B cell (primary cell): ENCODE measurements at regions not wholly inside any gene's neighbourhood (a gene's known extent, or its start where the extent isn't known, plus 50 kb on each side); places are given as distances from the start of the nearest gene placed in this dataset.

Experiments used
- ATAC-seq: fragments of 200-7000 bp; cut with Tn5 transposase; one replicate; pipeline ENCODE4 v1.10.0; 2021; ENCODE audit warnings: low read depth, mild to moderate bottlenecking, moderate number of reproducible peaks, moderate library complexity
- CTCF ChIA-PET: fragments of 350-600 bp; sonication (Branson Sonifier 250); formaldehyde crosslinking; loops from one replicate; lab custom pipeline; 2021; ENCODE audit warnings: antibody characterized with exemption, inconsistent platforms; lab: Charles Lee
- POLR2A ChIA-PET: fragments of 350-600 bp; sonication (Branson Sonifier 250); formaldehyde crosslinking; loops from one replicate; lab custom pipeline; 2021; ENCODE audit warnings: antibody characterized with exemption; lab: Charles Lee
- DNase-seq: peaks from one replicate; pipeline ENCODE4 v3.0.0; 2013
- H2AFZ ChIP-seq: 2 replicates; pipeline ENCODE4 v1.6.1; 2012; ENCODE audit warnings: mild to moderate bottlenecking, low read depth, low read length; ENCODE audit not compliant: insufficient read depth, poor library complexity, severe bottlenecking
- H3K27ac ChIP-seq, 2 donors: 1 replicate in 1 of 2; 2 replicates in 1 of 2; pipeline ENCODE4 v1.5.1; 2012 to 2013; ENCODE audit warnings: low read length in 2 of 2, mild to moderate bottlenecking in 2 of 2, moderate library complexity in 1 of 2
- H3K27me3 ChIP-seq, 4 experiments: fragments of 200-600 bp in 1 of 4; sonication (generic) in 1 of 4; replicated peaks in 1 of 4; 1 replicate in 2 of 4; 2 replicates in 2 of 4; pipeline versions ENCODE4 v1.6.1 to v1.7.0; 2013 to 2016; ENCODE audit warnings: low read length in 3 of 4, mild to moderate bottlenecking in 2 of 4, mixed read lengths in 1 of 4, moderate library complexity in 1 of 4; ENCODE audit not compliant: insufficient read depth in 4 of 4, control insufficient read depth in 3 of 4; ENCODE audit errors: control extremely low read depth in 1 of 4
- H3K36me3 ChIP-seq, 2 experiments: replicated peaks in 1 of 2; 1 replicate in 1 of 2; 2 replicates in 1 of 2; pipeline versions ENCODE4 v1.6.1 to v1.7.1; 2013; ENCODE audit warnings: low read length in 1 of 2; ENCODE audit not compliant: insufficient read depth in 2 of 2, control insufficient read depth in 1 of 2; ENCODE audit errors: control extremely low read depth in 1 of 2, extremely low read depth in 1 of 2
- H3K4me1 ChIP-seq, 2 donors: fragments of 200-600 bp in 1 of 2; sonication (generic) in 1 of 2; 1 replicate in 1 of 2; 2 replicates in 1 of 2; pipeline versions ENCODE4 v1.5.1 to v1.6.1; 2013 to 2017; ENCODE audit warnings: low read length in 2 of 2; ENCODE audit not compliant: control insufficient read depth in 2 of 2, insufficient read depth in 2 of 2
- H3K4me2 ChIP-seq: replicated peaks from 2 replicates; pipeline ENCODE3; 2012; ENCODE audit warnings: mild to moderate bottlenecking, low read depth, low read length; ENCODE audit not compliant: poor library complexity, severe bottlenecking
- H3K4me3 ChIP-seq, 5 experiments: fragments of 200-600 bp in 1 of 5; sonication (generic) in 1 of 5; 1 replicate in 3 of 5; 2 replicates in 2 of 5; pipeline versions ENCODE4 v1.5.1 to v1.7.0; 2011 to 2016; ENCODE audit warnings: low read length in 4 of 5, mild to moderate bottlenecking in 4 of 5, low read depth in 2 of 5, control low read depth in 1 of 5, moderate library complexity in 1 of 5; ENCODE audit not compliant: insufficient read depth in 1 of 5; ENCODE audit errors: control extremely low read depth in 1 of 5, extremely low read depth in 1 of 5
- H3K79me2 ChIP-seq: fragments of 200-600 bp; sonication (generic); one replicate; pipeline ENCODE4 v1.6.0; 2016; ENCODE audit warnings: low read length; ENCODE audit not compliant: control insufficient read depth, insufficient read depth
- H3K9ac ChIP-seq: fragments of 200-600 bp; sonication (generic); 2 replicates; pipeline ENCODE4 v1.6.1; 2017; ENCODE audit warnings: mild to moderate bottlenecking, low read length, moderate library complexity
- H3K9me3 ChIP-seq, 3 donors: one replicate each; pipeline versions ENCODE4 v1.6.1 to v1.7.1; 2013; ENCODE audit warnings: low read length in 2 of 3; ENCODE audit not compliant: control insufficient read depth in 2 of 3, insufficient read depth in 1 of 3; ENCODE audit errors: control extremely low read depth in 1 of 3
- H4K20me1 ChIP-seq: 2 replicates; pipeline ENCODE4 v1.6.0; 2012; ENCODE audit warnings: mild to moderate bottlenecking, low read length; ENCODE audit not compliant: insufficient read depth, control insufficient read depth, poor library complexity, severe bottlenecking
- H3K27ac Mint-ChIP-seq: one replicate; pipeline ENCODE4 v1.8.0; 2021; ENCODE audit warnings: mixed read lengths
- H3K27me3 Mint-ChIP-seq: one replicate; pipeline ENCODE4 v1.8.0; 2021; ENCODE audit warnings: mixed read lengths
- H3K4me1 Mint-ChIP-seq: one replicate; pipeline ENCODE4 v1.8.0; 2021; ENCODE audit warnings: mixed read lengths
- H3K4me3 Mint-ChIP-seq: one replicate; pipeline ENCODE4 v1.8.0; 2021; ENCODE audit warnings: mixed read lengths
- H3K9me3 Mint-ChIP-seq: one replicate; pipeline ENCODE4 v1.8.0; 2022; ENCODE audit warnings: mixed read lengths; ENCODE audit not compliant: insufficient read depth
- CTCF ChIP-seq: fragments of 200-600 bp; IDR thresholded peaks from one replicate; pipeline ENCODE4 v1.8.0; 2022; ENCODE audit warnings: antibody characterized with exemption, mild to moderate bottlenecking
- EZH2 ChIP-seq: IDR thresholded peaks from 2 replicates; pipeline ENCODE4 v1.6.1; 2012; ENCODE audit warnings: borderline replicate concordance, low read depth, mild to moderate bottlenecking, moderate library complexity, low read length; ENCODE audit not compliant: insufficient read depth, poor library complexity, severe bottlenecking
- WGBS: methylation state at CpG from one replicate; pipeline ENCODE4 v1.1.5; 2013; ENCODE audit warnings: missing lambda C conversion rate; ENCODE audit not compliant: insufficient coverage; 5-methylcytosine and 5-hydroxymethylcytosine counted together
- intact Hi-C: fragments of 100-400 bp; cut with micrococcal nuclease; formaldehyde crosslinking; loops from one replicate; pipeline ENCODE4 v1.10.0; 2022

DNA sequence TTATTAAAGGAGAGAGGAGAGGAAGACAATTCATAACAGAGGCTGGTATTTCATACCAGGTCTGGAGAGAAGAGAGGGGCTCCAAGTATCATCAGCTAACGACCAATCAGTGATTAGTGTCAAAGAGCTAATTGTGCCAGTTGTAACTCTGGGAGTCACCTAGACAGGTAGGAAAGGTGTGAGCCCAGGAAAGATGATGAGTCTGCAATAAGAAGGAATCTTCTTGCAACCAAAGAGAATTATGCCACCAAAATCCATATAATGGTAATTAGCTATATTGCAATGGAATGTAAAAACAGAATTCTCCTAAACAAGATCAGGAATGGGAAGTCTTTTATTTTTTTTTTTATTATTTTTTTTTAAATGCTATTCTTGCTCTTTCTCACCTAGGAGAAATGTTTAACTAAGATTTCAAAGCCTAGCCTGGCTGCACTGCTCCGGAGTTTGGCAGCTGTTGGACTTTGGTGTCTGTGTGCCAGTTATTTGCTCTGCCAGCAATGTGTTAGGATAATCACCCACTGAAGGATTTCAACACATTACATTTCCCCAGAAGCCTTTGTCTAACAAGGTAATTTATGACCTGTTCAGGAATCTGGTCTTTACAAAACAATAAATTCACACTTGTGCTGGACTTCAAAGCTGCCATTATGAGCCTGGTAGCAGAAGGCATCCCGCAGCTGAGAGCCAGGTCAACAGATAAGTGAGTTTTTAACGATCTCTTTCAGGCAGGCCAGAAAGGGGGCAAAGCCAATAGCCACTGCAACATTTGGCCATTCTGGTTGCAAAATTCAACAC lies 89.4 kb downstream of the FOXB1 start:
- TF ChIP-seq CTCF (no peak), EZH2 (no peak)
- Histone ChIP-seq H3K4me3 (no peak overlapping the region), H2AFZ (no peak overlapping the region), H3K4me2 (no peak overlapping the region), H3K36me3 (no peaks in the 10 kb centered on the region), H3K9me3 (peaks cover 0 to 4% (median 0%) of the 10 kb centered on the region in 3 donors), H3K4me1 (no peaks in the 10 kb centered on the region), H3K9ac (no peak overlapping the region), H3K27ac (no peak overlapping the region), H4K20me1 (no peaks in the 10 kb centered on the region), H3K27me3 (peaks cover 0 to 2% (median 0%) of the 10 kb centered on the region in 4 experiments), H3K79me2 (no peaks in the 10 kb centered on the region)
- DNase-seq = no peak
- CTCF ChIA-PET = interaction anchor here (0.7 kb wide), 1 partner anchor 561 kb away, joined by 4 read pairs; no protein-coding TSS in a partner anchor
- Mint-ChIP-seq H3K27ac (no peak overlapping the region), H3K4me3 (no peak overlapping the region), H3K9me3 (no peaks in the 10 kb centered on the region), H3K4me1 (no peaks in the 10 kb centered on the region), H3K27me3 (peaks cover 26% of the 10 kb centered on the region)
- intact Hi-C loops = no loop called here
- WGBS = 51% methylated on average over 2 of the region's 4 CpGs
- ATAC-seq = no peak
- POLR2A ChIA-PET = no interaction called here

DNA sequence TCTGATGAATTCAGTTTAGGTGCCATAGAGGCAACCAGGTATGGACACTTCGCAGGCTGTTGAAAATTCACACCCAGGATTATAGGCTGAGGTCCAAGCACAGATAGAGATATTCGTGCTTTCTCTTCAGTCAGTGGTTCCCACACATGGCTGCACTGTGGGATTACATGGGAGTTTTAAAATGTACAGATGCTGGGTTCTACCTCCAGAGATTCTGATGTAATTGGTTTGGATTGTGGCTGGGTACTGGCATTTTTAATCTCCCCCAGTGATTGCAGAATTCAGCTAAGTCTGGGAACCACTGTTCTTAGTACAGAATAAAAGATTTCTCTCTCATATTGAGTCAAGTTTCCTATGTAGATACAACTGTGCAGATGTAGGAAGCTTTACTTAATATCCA lies 91.6 kb downstream of the FOXB1 start:
- 80% methylated on average over 2 of the region's 2 CpGs for WGBS
- H3K4me3 ChIP-seq = no peak overlapping the region
- H3K4me2 ChIP-seq = no peak overlapping the region
- ChIA-PET POLR2A (no interaction called here), CTCF (no interaction called here)
- no peak overlapping the region for H3K27ac ChIP-seq
- no peaks in the 10 kb centered on the region for H3K4me1 Mint-ChIP-seq
- H3K9me3 Mint-ChIP-seq = no peaks in the 10 kb centered on the region
- H3K27ac Mint-ChIP-seq = no peak overlapping the region
- no peaks in the 10 kb centered on the region for H3K4me1 ChIP-seq
- ATAC-seq = no peak
- H4K20me1 ChIP-seq = no peaks in the 10 kb centered on the region
- H3K9me3 ChIP-seq = peaks cover 0 to 4% (median 0%) of the 10 kb centered on the region in 3 donors
- H3K27me3 ChIP-seq = no peaks in the 10 kb centered on the region
- H3K4me3 Mint-ChIP-seq = no peak overlapping the region
- no peak for DNase-seq
- H3K9ac ChIP-seq = no peak overlapping the region
- H3K79me2 ChIP-seq = no peaks in the 10 kb centered on the region
- no peak overlapping the region for H2AFZ ChIP-seq
- TF ChIP-seq CTCF = no peak
- TF ChIP-seq EZH2 = no peak
- H3K36me3 ChIP-seq = no peaks in the 10 kb centered on the region
- intact Hi-C loops = no loop called here
- H3K27me3 Mint-ChIP-seq = peaks cover 23% of the 10 kb centered on the region
